Stimulated activated CD4-positive, alpha-beta T cell treated with anti-CD3 and anti-CD28 coated beads, Interleukin-4, amount 100 ng/mL, for 4 hours (primary cell): ENCODE measurements at regions not wholly inside any gene's neighbourhood (a gene's known extent, or its start where the extent isn't known, plus 50 kb on each side); places are given as distances from the start of the nearest gene placed in this dataset.

Experiments used
- DNase-seq, 2 experiments: peaks; one replicate each; pipeline ENCODE4 v3.0.0-alpha.2; 2020

DNA sequence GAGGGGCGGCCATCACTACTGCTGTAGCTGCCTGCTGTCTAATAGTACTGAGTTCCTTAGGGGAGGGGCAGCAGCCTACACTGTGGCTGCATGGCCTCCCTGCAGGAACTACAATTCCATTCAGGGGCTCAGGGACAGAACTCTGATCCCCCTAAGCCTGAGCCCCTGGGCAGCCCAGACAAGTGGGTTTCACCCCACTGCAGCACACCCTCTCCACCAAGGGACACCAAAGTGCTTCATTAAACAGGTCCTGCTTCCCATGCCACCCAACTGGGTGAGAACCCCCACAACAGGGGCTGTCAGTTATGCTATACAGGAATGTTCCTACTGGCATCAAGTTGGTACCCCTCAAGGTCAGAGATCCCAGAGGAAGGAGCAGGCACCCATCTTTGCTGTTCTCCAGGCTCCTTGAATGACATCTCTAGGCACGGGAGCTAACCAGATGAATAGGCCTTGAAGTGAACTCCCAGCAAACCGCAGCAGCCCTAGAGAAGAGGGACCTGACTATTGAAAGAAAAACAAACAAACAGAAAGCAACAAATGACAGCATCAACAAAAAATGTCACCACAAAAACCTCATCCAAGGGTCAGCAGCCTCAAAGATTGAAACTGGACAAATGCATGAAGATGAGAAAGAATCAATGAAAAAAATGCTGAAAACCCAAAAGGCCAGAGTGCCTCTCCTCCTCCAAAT lies 437.4 kb downstream of the NUF2 start:
- DNase-seq: no peak

DNA sequence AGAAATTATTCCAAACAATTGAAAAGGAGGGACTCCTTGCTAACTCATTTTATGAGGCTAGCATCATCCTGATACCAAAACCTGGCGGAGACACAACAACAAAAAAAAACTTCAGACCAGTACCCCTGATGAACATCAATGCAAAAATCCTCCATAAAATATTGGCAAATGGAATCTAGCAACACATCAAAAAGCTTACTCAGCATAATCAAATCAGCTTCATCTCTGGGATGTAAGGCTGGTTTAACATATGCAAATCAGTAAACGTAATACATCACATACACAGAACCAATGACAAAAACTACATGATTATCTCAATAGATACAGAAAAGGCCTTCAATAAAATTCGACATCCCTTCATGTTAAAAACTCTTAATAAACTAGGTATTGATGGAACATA lies 440.1 kb downstream of the NUF2 start:
- DNase-seq: no peak

DNA sequence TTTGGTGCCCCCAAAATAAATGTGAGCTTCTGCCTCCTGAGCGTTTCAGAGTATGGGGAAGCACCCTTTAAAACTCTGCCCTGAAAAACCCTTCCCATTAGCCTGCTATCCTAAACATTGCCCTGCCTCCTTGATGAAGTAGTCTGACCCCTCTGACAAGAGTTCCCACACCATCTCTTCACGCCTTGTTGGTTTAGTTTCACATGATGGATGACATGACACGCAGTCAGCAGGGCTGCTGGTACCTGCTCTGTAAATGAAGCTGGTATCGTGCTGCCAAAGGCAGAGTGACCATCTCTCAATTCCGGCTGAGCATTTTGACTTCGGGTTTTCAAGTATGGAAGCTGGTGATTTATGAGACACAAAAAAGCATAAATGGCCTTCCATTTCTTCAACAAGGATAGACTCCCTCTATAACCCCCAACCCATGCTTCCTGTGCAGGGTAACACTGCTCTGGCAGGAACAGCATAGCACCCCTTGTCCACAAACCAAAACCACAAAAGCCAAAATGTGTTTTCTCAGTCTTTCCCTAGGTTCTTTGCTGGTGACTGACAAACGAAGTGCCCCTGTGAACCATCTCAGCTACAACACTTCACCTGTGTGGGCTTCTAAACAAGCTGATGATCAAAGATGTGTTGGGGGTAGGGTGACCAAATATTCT lies 444.6 kb downstream of the NUF2 start:
- DNase-seq: no peak

DNA sequence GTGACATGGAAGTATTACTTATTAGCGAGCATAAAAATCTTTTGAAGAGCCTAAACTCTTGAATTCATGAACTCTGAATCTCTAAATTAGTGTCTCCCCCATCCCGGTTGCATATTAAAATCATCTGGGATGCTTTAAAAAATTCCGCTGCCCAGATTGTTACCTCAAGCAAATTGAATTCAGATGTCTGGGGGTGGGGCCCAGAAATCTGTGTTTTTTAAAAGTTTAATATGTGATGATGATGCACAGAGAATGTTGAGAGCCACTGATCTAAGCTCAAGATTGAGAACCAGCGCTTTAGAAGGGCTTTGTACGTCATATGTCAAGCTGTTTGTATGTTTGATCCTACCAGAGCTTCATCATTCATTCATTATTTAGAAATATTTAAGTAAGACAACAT lies 446.8 kb downstream of the NUF2 start:
- DNase-seq: no peak

DNA sequence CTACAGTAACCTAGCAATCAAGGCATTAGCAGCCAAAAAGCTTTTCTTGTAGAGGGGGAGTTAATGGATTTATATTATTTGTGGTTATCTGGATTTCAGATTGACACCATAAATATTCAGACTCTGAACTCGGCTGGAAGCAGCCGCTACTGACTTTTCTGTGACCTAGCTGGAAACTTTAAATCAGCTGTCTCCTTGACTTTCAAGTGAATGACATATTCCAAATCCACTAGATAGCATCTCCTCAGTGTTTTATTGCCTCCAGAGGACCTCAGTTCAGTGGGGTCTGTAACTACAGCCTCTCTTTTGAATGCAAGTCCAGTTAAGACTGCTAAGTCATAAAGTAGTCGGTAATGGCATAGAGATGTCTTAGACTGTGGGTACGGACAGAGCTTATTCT lies 448.5 kb downstream of the NUF2 start:
- no peak for DNase-seq

DNA sequence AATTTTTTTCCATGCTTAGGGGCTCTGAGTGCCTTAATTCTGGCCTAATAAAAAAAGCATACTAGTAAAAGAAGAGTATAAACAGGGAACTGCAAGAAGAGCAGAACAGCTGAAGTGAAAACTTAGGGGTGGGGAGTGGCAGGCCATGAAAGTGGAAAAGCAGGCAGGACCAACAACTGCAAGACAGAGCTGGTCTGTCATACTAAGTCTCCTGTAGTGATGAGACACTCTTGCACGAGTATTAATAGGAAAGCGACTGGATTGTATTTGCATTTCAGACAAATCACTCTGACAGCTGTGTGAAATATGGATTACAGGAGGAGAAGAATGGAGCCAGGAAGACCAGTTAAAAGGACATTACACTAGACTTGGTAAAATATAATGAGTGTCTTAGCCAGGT lies 449.9 kb downstream of the NUF2 start:
- no peak for DNase-seq

DNA sequence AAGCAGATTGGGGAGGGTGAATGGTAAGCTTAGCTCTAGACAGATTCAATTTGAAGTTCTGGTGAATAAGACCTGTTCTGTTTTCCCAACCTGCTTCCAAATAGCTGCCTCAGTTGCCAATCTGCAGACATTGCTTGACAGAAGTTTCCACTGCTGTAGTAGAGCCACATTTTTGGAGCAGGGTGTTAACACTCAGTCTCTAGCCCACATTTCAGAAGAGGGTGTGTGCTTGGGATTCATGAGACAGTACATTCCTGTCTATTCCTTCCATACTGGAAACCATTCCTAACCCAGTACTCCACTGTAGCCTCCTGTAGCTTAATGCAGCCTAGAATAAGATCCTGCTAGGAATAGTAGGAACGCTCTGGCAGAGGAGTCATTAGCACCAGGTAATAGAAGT lies 450.5 kb downstream of the NUF2 start:
- no peak for DNase-seq

DNA sequence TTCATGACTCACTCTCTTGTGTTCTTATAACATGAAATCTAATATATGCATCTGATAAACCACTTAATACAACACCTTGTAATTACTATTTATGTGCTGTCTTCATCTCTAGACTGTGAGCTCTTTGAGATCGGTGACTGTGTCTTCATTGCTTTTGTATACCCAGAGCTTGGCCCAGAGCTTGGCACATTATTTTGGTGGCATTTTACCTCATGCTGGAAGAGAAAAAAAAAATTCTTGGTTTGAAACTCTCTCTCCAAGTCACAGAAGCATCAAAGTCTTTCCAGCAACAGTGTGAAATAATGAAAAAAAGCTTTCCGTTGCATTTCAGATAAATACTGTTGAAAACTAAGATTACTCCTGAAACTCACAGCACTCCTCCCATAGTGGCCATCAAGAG lies 451.6 kb downstream of the NUF2 start:
- DNase-seq: no peak

DNA sequence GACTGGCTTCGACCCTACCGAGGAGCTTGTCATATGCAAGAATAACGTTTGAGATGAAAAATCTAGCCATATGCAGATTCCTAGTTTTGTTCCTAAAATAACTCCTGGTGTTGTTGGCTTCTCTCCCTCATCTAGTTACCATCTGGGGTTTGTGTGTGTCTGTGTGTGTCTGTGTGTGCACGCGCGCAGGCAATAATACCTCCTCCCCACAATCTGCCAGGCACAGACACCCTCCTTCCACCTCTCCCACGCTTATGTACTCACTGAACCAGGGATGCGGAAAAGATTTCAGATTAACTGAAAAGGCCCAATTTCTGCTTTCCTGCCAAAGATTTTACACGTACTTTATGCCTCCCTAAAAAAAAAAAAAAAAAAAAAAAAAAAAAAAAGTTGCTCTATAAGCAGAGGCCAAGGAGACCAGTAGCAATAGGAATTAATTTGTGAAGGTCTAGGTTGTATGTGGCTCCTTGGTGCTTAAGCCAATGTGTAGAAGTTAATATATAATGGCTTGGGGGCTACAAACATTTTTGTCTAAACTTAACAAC lies 452.7 kb downstream of the NUF2 start:
- no peak for DNase-seq

DNA sequence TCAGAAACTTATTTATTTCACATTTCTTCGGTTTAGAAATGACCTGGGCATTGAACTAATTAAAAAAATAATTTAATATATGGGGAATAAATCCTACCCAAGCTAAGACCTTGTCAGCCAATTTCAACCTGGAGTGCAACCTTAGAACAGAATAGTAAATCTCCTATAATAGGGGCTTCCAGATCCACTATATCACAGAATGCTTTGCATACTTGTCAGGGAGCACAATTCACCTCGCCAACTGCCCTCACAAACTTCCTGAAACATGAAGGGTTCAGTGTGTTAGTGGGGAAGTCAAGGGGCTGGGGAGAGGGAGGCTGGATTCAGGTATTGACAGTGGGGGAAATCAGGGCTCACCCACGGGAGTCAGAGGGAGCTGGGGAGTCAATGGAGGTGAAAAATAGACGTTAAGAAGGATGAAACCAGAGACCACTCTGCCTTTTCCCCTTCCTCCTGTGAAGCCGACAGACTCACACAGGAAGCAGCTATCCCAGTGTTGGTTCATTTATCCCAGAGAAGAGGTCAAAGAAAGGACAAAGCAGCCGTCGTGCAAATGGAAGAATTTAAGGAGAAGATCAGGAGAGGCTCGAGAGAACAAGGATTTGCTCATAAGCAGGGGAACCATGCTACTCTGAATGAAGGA lies 453.3 kb downstream of the NUF2 start:
- DNase-seq: no peak

DNA sequence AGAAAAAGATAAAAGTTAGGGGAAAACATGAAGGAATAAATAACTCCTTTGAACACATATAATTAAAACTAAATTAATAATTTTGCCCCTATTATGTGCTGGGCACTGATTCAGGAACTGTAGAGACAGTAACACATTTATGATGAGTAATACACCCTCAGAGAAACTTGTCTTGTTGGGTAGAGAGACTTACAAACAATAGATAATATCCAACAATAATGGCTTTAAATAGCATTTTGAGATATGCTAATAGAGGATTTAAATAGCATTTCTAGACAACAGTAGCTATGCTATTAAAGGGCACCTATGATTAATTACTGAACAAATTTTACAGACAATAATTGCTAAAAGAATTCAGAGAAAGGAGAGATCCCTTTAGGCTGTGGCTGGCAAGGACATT lies 455.5 kb downstream of the NUF2 start:
- DNase-seq: no peak

DNA sequence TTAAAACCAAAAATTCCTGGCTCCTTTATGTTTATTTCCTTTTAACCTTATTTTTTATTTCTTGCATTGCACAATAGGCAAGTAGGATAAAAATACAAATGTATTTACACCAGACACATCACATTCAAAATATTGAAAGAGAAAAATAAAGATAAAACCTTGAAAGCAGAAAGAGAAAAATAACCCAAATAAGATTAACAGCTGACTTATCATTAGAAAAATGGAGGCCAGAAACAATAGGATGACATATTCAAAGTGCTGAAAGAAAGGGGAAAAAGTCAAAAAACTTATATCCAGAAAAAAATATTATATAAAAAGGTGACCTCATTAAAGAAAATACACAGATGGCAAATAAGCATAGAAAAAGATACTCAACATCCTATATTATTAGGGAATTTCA lies 459.4 kb downstream of the NUF2 start:
- DNase-seq: no peak

DNA sequence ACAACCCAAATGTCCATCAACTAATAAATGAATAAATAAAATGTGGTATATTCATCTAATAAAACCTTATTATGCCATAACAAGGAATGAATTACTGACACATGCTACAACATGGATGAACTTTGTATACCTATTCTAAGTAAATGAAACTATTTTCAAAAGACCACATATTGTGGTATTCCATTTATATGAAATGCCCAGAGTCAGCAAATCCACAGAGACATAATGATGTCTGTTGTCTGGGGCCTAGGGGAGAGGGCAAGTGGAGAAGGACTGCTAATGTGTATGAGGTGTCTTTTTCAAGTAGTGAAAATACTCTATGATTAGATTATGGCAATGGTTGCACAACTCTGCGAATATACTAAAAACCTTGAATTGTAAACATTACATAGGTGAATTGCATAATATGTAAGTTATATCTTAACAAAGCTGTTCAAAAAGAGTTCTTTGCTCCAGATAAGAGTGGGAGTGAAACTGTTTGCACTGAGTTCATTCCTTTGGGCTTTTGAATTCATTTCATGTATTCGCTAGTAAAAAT lies 464.2 kb downstream of the NUF2 start:
- DNase-seq: no peak

DNA sequence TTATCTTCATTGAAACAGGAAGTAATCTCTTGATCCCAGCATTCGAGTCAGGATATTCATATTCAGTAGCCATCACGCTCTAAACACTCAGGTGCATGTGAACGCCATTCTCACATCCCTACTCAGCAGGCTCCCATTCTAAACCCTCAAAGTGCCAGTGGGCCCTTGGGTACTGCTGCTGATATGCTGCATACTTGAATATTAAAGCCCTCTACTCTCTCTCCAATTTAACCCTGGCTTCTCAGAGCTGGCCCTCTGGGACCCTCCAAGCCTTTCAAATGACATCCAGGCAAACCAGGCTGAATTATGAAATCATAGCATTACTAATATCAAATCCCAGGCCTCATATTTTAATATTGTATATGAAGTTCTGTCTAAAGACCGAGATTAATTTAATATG lies 468.2 kb downstream of the NUF2 start:
- no peak for DNase-seq

DNA sequence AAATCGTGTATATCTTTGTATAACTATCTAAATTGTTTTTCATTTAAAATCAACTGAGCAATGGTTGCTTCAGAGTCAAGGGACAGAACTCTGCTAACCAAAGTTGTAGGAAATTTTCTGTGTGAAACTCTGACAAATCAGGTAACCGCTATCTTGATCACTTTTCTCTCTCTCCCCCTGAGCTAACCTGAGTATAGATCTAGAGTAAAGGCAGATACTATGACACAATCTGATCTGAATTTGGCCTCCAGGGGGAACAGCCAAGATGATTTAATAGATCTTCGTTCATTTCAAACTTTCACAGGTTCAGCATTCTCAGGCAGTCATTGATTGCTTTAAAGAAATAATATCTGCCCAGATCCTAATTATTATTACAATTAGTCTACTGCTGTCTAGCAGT lies 472.8 kb downstream of the NUF2 start:
- DNase-seq: no peak

DNA sequence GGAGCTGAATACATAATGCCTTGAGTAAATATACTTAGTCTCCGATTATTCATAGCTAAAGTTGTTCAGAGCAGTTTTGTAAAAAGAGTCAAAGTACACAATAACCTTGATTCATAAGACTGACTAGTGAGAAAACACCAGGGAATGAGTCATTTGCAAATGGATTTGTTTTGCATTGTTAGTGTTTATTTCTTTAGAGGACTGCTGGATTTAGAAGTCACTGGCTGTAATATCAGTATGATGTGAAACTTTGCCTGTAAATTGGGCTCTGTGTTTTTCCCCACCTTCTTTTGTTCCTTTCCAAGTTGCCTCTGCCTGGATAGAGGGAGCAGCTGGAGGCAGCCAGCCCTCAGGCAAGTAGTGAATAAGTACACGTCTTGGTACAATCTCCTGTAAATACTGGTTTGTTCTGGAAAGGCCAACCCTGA lies 474.7 kb downstream of the NUF2 start:
- no peak for DNase-seq

DNA sequence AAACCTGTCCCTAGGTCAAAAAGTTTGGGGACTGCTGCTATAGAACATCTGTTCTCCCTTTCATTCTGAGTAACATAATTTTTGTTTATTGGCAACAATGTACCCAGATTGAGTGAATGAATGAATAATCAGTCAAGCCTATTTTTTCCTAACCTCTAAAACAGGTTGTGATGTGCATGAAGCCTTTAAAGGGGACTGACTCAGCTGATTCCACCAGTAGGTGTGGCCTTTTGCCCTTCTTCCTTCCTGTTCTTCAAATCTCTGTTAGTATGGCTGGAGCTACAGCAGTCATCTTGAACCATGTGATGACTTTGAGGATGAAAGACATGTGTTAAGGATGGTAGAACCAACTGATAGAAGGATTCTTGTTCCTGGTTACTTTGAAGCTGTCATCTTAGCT lies 476.1 kb downstream of the NUF2 start:
- DNase-seq: no peak

DNA sequence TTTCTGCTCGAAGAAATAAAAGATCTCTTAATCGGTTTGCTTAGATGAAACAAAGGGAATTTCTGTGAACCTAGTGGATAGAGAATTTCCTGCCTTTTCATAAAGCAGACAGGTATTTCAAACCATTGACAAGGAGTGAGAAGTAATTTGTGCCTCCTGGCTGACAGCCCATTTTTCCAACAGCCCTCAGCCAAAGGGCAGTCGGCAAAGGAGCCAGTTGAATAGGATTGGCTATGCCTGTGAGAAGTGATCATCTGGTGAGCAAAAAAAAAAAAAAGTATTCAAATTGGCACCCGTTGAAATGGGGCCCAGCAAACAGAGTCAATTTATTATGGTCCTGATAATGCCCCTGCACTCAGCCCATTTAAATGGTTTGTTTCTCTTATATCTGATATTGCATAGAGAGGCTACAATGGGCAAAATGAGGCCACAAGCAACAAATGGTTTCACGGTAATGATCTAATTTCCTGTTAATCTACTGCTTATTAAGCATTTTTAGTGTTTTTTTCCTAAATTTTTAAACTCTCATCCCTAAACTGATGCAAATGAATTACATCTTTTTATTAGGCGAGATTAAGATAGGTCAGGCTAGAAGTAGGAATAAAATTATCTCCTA lies 477.5 kb downstream of the NUF2 start:
- no peak for DNase-seq

DNA sequence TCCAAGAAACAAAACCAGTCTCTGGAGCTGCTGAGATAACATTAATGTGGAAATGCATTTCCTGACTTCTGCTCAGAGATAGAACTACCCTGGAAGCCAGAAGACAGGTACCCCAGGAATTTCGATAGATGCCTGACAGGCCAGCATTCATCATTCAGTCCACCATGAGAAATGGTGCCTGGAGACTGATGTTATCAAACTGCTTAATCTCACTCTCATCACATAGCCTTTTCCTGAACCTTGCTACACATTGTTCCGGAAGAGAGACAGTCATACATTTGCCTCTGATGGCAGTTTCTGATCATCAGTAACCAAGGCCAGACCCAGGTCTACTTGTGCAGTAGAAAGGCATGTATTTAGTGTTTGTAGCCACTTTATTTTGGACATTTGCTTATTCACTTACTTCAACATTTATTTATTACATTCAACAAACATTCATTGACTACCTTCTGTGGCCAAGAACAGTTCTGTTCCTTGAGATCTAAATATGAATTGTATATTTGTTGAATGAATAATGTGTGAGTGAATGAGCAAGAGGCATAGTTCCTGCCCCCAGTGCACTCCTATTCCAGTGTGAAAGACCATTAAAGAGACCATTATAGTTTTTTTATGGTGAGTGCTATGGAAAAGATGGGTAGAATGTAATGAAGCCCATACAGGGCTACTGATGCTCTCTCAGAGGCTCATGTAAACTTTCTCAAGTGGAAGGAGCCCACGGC lies 485.7 kb downstream of the NUF2 start:
- DNase-seq: no peak

DNA sequence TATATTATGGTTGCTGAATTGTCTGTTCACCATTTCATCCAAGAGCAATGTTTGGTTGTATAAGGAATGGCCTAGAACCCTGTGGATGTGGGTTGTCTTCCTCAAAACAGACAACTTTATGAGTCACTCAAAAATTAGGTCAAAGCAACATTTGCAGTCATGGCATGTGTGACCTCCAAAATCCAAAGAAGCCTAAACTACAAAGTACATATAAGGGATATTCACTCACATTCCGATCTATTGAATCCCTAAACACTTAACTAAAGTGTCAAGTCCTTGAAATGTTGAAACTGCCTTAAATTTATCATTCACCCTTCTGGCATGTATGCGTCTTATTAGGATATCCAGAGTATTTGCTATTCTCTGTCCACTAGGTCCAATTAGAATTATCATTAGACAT lies 491.5 kb downstream of the NUF2 start:
- DNase-seq: no peak

DNA sequence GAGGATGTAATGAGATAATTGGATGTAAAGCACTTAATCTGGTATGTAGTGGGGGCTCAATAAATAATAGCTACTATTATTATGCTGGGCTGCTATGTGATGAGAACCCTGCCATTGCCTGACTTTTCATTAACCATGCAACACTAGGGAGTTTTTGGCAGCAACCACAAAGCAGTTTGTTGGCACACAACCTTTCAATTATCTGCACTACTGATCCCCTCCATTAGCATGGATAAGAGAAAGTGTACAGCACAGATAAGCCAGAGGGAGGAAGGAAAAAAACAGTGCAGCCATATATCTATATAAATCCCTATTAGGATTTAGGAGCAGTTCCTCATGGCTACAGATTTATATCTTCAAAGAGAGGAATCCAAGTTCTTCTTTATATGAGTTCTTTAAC lies 498.5 kb downstream of the NUF2 start:
- no peak for DNase-seq

DNA sequence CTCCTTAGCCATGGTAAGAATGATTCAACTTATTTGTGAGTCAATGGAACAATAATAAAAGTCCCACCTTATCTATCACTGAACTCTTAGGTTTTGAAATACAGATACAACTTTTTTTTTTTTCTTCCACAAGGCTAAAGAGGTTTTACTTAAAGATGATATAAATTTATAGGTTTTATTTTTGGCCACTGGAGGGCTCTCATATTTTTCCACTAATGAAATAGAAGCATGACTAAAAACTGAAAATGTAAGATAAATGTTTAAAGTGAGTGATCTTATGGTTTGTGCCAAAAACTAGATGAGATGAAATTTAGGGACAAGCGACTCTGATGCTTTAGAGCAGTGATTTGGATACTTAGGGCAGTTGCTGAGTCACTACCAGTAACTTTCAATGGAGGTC lies 499.0 kb downstream of the NUF2 start:
- DNase-seq: no peak

DNA sequence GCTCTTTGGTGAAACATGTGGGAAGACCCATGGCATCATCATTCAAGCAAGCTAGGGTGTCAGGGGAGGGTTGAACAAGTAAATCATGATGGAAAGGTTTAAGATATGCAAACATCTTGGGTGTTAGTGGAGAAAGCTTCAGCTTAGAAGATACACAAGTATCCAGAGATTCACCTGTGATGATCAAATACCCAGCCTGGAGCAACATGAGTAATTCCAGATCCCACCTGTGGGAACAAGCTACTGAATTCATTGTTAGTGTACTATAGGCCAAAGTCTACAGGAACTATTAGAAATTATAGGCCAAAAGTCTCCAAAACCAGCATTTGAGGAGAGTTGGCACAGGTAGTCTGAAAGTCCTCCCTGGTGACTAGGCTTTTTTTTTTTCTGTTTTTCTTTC lies 499.9 kb downstream of the NUF2 start:
- no peak for DNase-seq
